GM18870 (cell line): ENCODE measurements at regions not wholly inside any gene's neighbourhood (a gene's known extent, or its start where the extent isn't known, plus 50 kb on each side); places are given as distances from the start of the nearest gene placed in this dataset.

ENCODE experiments used
- ATAC-seq: cut with Tn5 transposase; IDR thresholded peaks from one replicate; pipeline ENCODE4 v1.9.1; 2021; ENCODE audit warnings: moderate library complexity; ENCODE audit not compliant: unreplicated experiment

- ATAC-seq, result no peak
Measured at GRCh38 chr4:136328131-136328530, 1204.2 kb downstream of the PCDH18 start.

- ATAC-seq, result no peak
Measured at GRCh38 chr4:136320465-136320813, 1211.9 kb downstream of the PCDH18 start.

- ATAC-seq, result no peak
Measured at GRCh38 chr4:136319789-136320464, 1212.4 kb downstream of the PCDH18 start.

GRCh38 chr4:136316961-136317360 lies 1215.3 kb downstream of the PCDH18 start:
- no peak for ATAC-seq

- ATAC-seq, result no peak
Measured at GRCh38 chr4:136314686-136315085, 1217.6 kb downstream of the PCDH18 start.

GRCh38 chr4:136311774-136312173 lies 1220.5 kb downstream of the PCDH18 start:
- no peak for ATAC-seq

GRCh38 chr4:136307765-136308164 lies 1224.5 kb downstream of the PCDH18 start:
- no peak for ATAC-seq

- no peak for ATAC-seq
Measured at GRCh38 chr4:136306361-136306760, 1225.9 kb downstream of the PCDH18 start.

GRCh38 chr4:136302566-136302965 lies 1229.7 kb downstream of the PCDH18 start:
- no peak for ATAC-seq

GRCh38 chr4:136301749-136302495 lies 1230.4 kb downstream of the PCDH18 start:
- ATAC-seq, result no peak

GRCh38 chr4:136283977-136284376 lies 1248.3 kb downstream of the PCDH18 start:
- ATAC-seq, result no peak

GRCh38 chr4:136281889-136282288 lies 1250.4 kb downstream of the PCDH18 start:
- ATAC-seq, result no peak

GRCh38 chr4:136281307-136281706 lies 1251.0 kb downstream of the PCDH18 start:
- no peak for ATAC-seq

GRCh38 chr4:136277741-136278140 lies 1254.6 kb downstream of the PCDH18 start:
- no peak for ATAC-seq

GRCh38 chr4:136246876-136247275 lies 1285.4 kb downstream of the PCDH18 start:
- no peak for ATAC-seq

- ATAC-seq, result no peak
Measured at GRCh38 chr4:136241221-136241986, 1290.9 kb downstream of the PCDH18 start.

- no peak for ATAC-seq
Measured at GRCh38 chr4:136227315-136227714, 1305.0 kb downstream of the PCDH18 start.

GRCh38 chr4:136219592-136220125 lies 1312.6 kb downstream of the PCDH18 start:
- no peak for ATAC-seq

GRCh38 chr4:136203199-136203598 lies 1329.1 kb downstream of the PCDH18 start:
- ATAC-seq, result no peak

GRCh38 chr4:136198358-136198757 lies 1333.9 kb downstream of the PCDH18 start:
- no peak for ATAC-seq

- no peak for ATAC-seq
Measured at GRCh38 chr4:136194962-136195361, 1337.3 kb downstream of the PCDH18 start.

GRCh38 chr4:136186650-136187049 lies 1345.6 kb downstream of the PCDH18 start:
- no peak for ATAC-seq
